ENCODE measurements at regions not wholly inside any gene's neighbourhood (a gene's known extent, or its start where the extent isn't known, plus 50 kb on each side); places are given as distances from the start of the nearest gene placed in this dataset.
"Not testable (repeated sequence)": the region's sequence is repeated elsewhere in the genome, so short reads cannot be mapped to it uniquely, and the experiment has no call there.

- DNase-seq (ENCODE audit: low spot score) = not testable (repeated sequence)
Measured at GRCh38 chr9:64016845-64017406, 1268.1 kb downstream of the FOXD4L5 start.

- not testable (repeated sequence) for DNase-seq (ENCODE audit: low spot score)
Measured at GRCh38 chr9:64016246-64016645, 1268.8 kb downstream of the FOXD4L5 start.

GRCh38 chr9:64015136-64015535, 1269.9 kb downstream of the FOXD4L5 start:
- no peak for DNase-seq (ENCODE audit: low spot score)

GRCh38 chr9:64014386-64015091, 1270.5 kb downstream of the FOXD4L5 start:
- DNase-seq (ENCODE audit: low spot score) = not testable (repeated sequence)

GRCh38 chr9:64013122-64013521, 1271.9 kb downstream of the FOXD4L5 start:
- not testable (repeated sequence) for DNase-seq (ENCODE audit: low spot score)

GRCh38 chr9:64012014-64012413, 1273.0 kb downstream of the FOXD4L5 start:
- DNase-seq (ENCODE audit: low spot score) = not testable (repeated sequence)

- not testable (repeated sequence) for DNase-seq (ENCODE audit: low spot score)
Measured at GRCh38 chr9:63979741-63980140, 1305.3 kb downstream of the FOXD4L5 start.
